ENCODE measurements at regions not wholly inside any gene's neighbourhood (a gene's known extent, or its start where the extent isn't known, plus 50 kb on each side); places are given as distances from the start of the nearest gene placed in this dataset.

DNA sequence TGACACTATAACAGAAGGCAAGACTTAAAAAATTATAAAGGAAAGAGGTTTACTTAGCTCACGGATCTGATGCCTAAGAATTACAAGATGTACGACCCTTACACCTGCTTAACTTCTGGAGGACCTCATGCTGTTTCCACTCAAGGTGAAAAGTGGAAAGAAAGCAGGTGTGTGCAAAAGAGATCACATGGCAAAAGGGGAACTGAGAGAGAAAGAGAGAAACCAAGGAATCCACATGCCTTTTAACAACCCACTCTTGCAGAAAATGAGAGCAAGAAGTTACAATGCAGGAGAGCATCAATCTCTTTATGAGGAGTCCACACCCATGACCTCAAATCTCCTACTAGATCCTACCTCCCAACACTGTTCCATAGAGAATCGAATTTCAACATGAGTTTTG, 2382.2 kb downstream of the TP53TG3F start:
- ChIA-PET CTCF (no interaction called here), RAD21 (ENCODE audit: low non-redundant PET in 1 of 2, low total read pairs in 2 of 2, uncharacterized antibody in 2 of 2, unreplicated experiment in 2 of 2) (no interaction called here), POLR2A (no interaction called here)
- no peak overlapping the region for H3K4me3 ChIP-seq (replicated peaks in 1 of 2; ENCODE audit: low read depth in 1 of 2, low read length in 2 of 2)
- H3K27me3 ChIP-seq (ENCODE audit: insufficient read depth, low read length) = no peaks in the 10 kb centered on the region
- TF ChIP-seq, protein P1, sequence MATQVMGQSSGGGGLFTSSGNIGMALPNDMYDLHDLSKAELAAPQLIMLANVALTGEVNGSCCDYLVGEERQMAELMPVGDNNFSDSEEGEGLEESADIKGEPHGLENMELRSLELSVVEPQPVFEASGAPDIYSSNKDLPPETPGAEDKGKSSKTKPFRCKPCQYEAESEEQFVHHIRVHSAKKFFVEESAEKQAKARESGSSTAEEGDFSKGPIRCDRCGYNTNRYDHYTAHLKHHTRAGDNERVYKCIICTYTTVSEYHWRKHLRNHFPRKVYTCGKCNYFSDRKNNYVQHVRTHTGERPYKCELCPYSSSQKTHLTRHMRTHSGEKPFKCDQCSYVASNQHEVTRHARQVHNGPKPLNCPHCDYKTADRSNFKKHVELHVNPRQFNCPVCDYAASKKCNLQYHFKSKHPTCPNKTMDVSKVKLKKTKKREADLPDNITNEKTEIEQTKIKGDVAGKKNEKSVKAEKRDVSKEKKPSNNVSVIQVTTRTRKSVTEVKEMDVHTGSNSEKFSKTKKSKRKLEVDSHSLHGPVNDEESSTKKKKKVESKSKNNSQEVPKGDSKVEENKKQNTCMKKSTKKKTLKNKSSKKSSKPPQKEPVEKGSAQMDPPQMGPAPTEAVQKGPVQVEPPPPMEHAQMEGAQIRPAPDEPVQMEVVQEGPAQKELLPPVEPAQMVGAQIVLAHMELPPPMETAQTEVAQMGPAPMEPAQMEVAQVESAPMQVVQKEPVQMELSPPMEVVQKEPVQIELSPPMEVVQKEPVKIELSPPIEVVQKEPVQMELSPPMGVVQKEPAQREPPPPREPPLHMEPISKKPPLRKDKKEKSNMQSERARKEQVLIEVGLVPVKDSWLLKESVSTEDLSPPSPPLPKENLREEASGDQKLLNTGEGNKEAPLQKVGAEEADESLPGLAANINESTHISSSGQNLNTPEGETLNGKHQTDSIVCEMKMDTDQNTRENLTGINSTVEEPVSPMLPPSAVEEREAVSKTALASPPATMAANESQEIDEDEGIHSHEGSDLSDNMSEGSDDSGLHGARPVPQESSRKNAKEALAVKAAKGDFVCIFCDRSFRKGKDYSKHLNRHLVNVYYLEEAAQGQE (IDR thresholded peaks at IDR 0.05; ENCODE audit: low read depth) = no peak
- no TSS peak for BruUV-seq (replicated peaks)
- no peaks in the 10 kb centered on the region for H3K79me2 ChIP-seq (ENCODE audit: insufficient read depth, low read length)
- no peak for ATAC-seq
- no peak overlapping the region for H3K27ac ChIP-seq (ENCODE audit: low read depth, low read length)
- H3K4me2 ChIP-seq (ENCODE audit: low read length) = no peak overlapping the region
- H3K36me3 ChIP-seq (ENCODE audit: control insufficient read depth in 1 of 2, insufficient read depth in 2 of 2, low read length in 2 of 2) = no peaks in the 10 kb centered on the region
- H3K4me1 ChIP-seq (ENCODE audit: control insufficient read depth in 1 of 2, insufficient read depth in 2 of 2, low read length in 2 of 2) = no peaks in the 10 kb centered on the region
- no peak overlapping the region for H2AFZ ChIP-seq (ENCODE audit: low read depth, low read length, poor library complexity, severe bottlenecking)
- no peak for DNase-seq (ENCODE audit: low read depth, low spot score)
- H4K20me1 ChIP-seq (ENCODE audit: insufficient read depth) = no peaks in the 10 kb centered on the region
- intact Hi-C loops (cut with micrococcal nuclease) = no loop called here
- H3K9me3 ChIP-seq (ENCODE audit: control insufficient read depth in 1 of 2, insufficient read depth in 1 of 2, low read depth in 1 of 2, low read length in 2 of 2) = no peaks in the 10 kb centered on the region
- H3K9ac ChIP-seq (ENCODE audit: low read length) = no peak overlapping the region
- H3K9me2 ChIP-seq (ENCODE audit: insufficient read depth) = no peaks in the 10 kb centered on the region

DNA sequence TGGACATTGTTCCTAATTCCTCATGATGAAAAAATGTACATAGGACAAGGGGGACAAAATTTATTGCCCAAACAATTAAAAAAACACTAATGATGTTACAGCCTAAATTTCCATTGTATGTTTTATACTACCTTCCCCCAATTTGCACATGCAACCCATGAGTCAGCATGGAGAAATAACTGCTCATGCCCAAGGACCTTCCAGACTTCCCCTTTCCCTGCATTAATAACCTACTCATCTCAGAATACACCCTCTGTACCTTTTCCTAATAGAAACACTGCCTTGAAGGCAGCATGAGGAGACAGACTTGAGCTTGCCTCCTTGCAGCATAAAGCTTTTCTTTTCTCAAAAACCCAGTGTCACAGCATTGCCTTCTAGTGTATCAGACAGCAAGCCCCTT, 2402.8 kb downstream of the TP53TG3F start:
- H2AFZ ChIP-seq (ENCODE audit: low read depth, low read length, poor library complexity, severe bottlenecking) = no peak overlapping the region
- H3K9me3 ChIP-seq (ENCODE audit: control insufficient read depth in 1 of 2, insufficient read depth in 1 of 2, low read depth in 1 of 2, low read length in 2 of 2) = no peaks in the 10 kb centered on the region
- H4K20me1 ChIP-seq (ENCODE audit: insufficient read depth) = no peaks in the 10 kb centered on the region
- intact Hi-C loops (cut with micrococcal nuclease) = loop anchor here (10.0 kb wide), 2 partner anchors 97 to 173 kb away; no protein-coding TSS in a partner anchor
- no peaks in the 10 kb centered on the region for H3K4me1 ChIP-seq (ENCODE audit: control insufficient read depth in 1 of 2, insufficient read depth in 2 of 2, low read length in 2 of 2)
- no peak overlapping the region for H3K4me2 ChIP-seq (ENCODE audit: low read length)
- H3K9ac ChIP-seq (ENCODE audit: low read length) = no peak overlapping the region
- ATAC-seq (no peak), DNase-seq (ENCODE audit: low read depth, low spot score) (no peak)
- H3K27me3 ChIP-seq (ENCODE audit: insufficient read depth, low read length) = no peaks in the 10 kb centered on the region
- RAD21 ChIA-PET (ENCODE audit: low non-redundant PET in 1 of 2, low total read pairs in 2 of 2, uncharacterized antibody in 2 of 2, unreplicated experiment in 2 of 2) = no interaction called here
- H3K36me3 ChIP-seq (ENCODE audit: control insufficient read depth in 1 of 2, insufficient read depth in 2 of 2, low read length in 2 of 2) = no peaks in the 10 kb centered on the region
- H3K9me2 ChIP-seq (ENCODE audit: insufficient read depth) = no peaks in the 10 kb centered on the region
- H3K27ac ChIP-seq (ENCODE audit: low read depth, low read length) = no peak overlapping the region
- no TSS peak for BruUV-seq (replicated peaks)
- H3K79me2 ChIP-seq (ENCODE audit: insufficient read depth, low read length) = no peaks in the 10 kb centered on the region
- POLR2A ChIA-PET = no interaction called here
- CTCF ChIA-PET = no interaction called here
- no peak overlapping the region for H3K4me3 ChIP-seq (replicated peaks in 1 of 2; ENCODE audit: low read depth in 1 of 2, low read length in 2 of 2)
- TF ChIP-seq, protein P2, sequence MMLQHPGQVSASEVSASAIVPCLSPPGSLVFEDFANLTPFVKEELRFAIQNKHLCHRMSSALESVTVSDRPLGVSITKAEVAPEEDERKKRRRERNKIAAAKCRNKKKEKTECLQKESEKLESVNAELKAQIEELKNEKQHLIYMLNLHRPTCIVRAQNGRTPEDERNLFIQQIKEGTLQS (IDR thresholded peaks at IDR 0.05) = no peak
- TF ChIP-seq YY1 (IDR thresholded peaks at IDR 0.05; ENCODE audit: extremely low read depth, insufficient replicate concordance, low read depth, low read length) (no peak), SRF (IDR thresholded peaks at IDR 0.05; ENCODE audit: low read depth) (no peak), EGR1 (IDR thresholded peaks at IDR 0.05; ENCODE audit: low read depth) (no peak), JUND (IDR thresholded peaks at IDR 0.05) (no peak), POLR2AphosphoS5 (IDR thresholded peaks at IDR 0.05; ENCODE audit: low read depth, low read length) (no peak), EZH2 (IDR thresholded peaks at IDR 0.05) (no peak), EZH2phosphoT487 (IDR thresholded peaks at IDR 0.05; ENCODE audit: borderline replicate concordance) (no peak)
- TF ChIP-seq, protein P3, sequence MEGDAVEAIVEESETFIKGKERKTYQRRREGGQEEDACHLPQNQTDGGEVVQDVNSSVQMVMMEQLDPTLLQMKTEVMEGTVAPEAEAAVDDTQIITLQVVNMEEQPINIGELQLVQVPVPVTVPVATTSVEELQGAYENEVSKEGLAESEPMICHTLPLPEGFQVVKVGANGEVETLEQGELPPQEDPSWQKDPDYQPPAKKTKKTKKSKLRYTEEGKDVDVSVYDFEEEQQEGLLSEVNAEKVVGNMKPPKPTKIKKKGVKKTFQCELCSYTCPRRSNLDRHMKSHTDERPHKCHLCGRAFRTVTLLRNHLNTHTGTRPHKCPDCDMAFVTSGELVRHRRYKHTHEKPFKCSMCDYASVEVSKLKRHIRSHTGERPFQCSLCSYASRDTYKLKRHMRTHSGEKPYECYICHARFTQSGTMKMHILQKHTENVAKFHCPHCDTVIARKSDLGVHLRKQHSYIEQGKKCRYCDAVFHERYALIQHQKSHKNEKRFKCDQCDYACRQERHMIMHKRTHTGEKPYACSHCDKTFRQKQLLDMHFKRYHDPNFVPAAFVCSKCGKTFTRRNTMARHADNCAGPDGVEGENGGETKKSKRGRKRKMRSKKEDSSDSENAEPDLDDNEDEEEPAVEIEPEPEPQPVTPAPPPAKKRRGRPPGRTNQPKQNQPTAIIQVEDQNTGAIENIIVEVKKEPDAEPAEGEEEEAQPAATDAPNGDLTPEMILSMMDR (IDR thresholded peaks at IDR 0.05 in 2 of 3, conservative IDR thresholded peaks at IDR 0.05 in 1 of 3; ENCODE audit: borderline replicate concordance in 1 of 3, insufficient read depth in 1 of 3, low read depth in 2 of 3, low read length in 2 of 3) = no peak
- TF ChIP-seq, protein P1 (IDR thresholded peaks at IDR 0.05; ENCODE audit: low read depth) = no peak

Data from HCT116 (cell line).